ENCODE measurements at regions not wholly inside any gene's neighbourhood (a gene's known extent, or its start where the extent isn't known, plus 50 kb on each side); places are given as distances from the start of the nearest gene placed in this dataset.

- no peaks in the 10 kb centered on the region for H3K4me1 ChIP-seq (ENCODE audit: control insufficient read depth, insufficient read depth, low read length)
- TF ChIP-seq ZNF530 (tag by site-specific recombination; IDR thresholded peaks at IDR 0.05; ENCODE audit: low read depth) (no peak), ZSCAN23 (tag by site-specific recombination; IDR thresholded peaks at IDR 0.05) (no peak), ZNF394 (tag by site-specific recombination; IDR thresholded peaks at IDR 0.05; ENCODE audit: borderline replicate concordance) (no peak), ZNF221 (tag by site-specific recombination; IDR thresholded peaks at IDR 0.05; ENCODE audit: borderline replicate concordance) (no peak), ZFP69B (tag by site-specific recombination; IDR thresholded peaks at IDR 0.05) (no peak), SP2 (tag by site-specific recombination; IDR thresholded peaks at IDR 0.05) (no peak), BCL6B (tag by site-specific recombination; IDR thresholded peaks at IDR 0.05) (no peak), ZSCAN30 (tag by site-specific recombination; IDR thresholded peaks at IDR 0.05) (no peak), ZNF843 (tag by site-specific recombination; IDR thresholded peaks at IDR 0.05) (no peak), RBAK (tag by site-specific recombination; IDR thresholded peaks at IDR 0.05) (no peak), GLIS1 (tag by site-specific recombination; IDR thresholded peaks at IDR 0.05) (no peak)
- TF ChIP-seq, protein P1, sequence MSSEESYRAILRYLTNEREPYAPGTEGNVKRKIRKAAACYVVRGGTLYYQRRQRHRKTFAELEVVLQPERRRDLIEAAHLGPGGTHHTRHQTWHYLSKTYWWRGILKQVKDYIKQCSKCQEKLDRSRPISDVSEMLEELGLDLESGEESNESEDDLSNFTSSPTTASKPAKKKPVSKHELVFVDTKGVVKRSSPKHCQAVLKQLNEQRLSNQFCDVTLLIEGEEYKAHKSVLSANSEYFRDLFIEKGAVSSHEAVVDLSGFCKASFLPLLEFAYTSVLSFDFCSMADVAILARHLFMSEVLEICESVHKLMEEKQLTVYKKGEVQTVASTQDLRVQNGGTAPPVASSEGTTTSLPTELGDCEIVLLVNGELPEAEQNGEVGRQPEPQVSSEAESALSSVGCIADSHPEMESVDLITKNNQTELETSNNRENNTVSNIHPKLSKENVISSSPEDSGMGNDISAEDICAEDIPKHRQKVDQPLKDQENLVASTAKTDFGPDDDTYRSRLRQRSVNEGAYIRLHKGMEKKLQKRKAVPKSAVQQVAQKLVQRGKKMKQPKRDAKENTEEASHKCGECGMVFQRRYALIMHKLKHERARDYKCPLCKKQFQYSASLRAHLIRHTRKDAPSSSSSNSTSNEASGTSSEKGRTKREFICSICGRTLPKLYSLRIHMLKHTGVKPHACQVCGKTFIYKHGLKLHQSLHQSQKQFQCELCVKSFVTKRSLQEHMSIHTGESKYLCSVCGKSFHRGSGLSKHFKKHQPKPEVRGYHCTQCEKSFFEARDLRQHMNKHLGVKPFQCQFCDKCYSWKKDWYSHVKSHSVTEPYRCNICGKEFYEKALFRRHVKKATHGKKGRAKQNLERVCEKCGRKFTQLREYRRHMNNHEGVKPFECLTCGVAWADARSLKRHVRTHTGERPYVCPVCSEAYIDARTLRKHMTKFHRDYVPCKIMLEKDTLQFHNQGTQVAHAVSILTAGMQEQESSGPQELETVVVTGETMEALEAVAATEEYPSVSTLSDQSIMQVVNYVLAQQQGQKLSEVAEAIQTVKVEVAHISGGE (tag by site-specific recombination; conservative IDR thresholded peaks at IDR 0.05; ENCODE audit: low read depth): no peak
- TF ChIP-seq, protein P2, sequence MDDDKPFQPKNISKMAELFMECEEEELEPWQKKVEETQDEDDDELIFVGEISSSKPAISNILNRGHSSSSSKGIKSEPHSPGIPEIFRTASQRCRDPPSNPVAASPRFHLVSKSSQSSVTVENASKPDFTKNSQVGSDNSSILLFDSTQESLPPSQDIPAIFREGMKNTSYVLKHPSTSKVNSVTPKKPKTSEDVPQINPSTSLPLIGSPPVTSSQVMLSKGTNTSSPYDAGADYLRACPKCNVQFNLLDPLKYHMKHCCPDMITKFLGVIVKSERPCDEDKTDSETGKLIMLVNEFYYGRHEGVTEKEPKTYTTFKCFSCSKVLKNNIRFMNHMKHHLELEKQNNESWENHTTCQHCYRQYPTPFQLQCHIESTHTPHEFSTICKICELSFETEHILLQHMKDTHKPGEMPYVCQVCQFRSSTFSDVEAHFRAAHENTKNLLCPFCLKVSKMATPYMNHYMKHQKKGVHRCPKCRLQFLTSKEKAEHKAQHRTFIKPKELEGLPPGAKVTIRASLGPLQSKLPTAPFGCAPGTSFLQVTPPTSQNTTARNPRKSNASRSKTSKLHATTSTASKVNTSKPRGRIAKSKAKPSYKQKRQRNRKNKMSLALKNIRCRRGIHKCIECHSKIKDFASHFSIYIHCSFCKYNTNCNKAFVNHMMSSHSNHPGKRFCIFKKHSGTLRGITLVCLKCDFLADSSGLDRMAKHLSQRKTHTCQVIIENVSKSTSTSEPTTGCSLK (tag by site-specific recombination; IDR thresholded peaks at IDR 0.05): no peak
- H3K27ac ChIP-seq (ENCODE audit: extremely low read depth, low read depth, low read length): no peak overlapping the region
- no peaks in the 10 kb centered on the region for H3K36me3 ChIP-seq (ENCODE audit: control insufficient read depth in 2 of 2, insufficient read depth in 1 of 2, low read length in 2 of 2)
- H3K9me3 ChIP-seq (ENCODE audit: control insufficient read depth, insufficient read depth, low read depth, low read length): no peaks in the 10 kb centered on the region
- no peak overlapping the region for H3K4me3 ChIP-seq (ENCODE audit: low read depth, low read length)
- POLR2A ChIA-PET: no interaction called here
- CTCF ChIA-PET: no interaction called here
Measured at GRCh38 chr11:134864233-134864967, 452.4 kb upstream of the B3GAT1 start.

DNA sequence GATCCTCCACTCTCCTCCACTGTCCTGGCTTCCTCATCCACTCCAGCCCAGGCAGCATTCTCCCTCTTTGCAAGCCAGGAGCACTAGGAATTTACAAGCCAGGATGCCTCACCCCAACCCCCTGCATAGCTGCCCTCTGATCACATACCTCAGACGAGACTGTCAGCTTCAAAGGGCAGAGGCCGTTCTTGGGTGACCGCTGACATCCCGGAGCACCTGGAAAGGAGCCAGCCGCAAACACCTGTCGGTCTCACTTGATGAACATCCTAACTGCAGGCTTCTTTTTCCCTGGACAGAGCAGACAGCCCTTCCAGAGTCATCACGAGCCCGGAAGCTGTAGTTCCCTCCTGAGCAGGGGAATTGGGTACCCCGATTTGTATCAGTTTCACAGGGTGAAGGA lies 451.3 kb upstream of the B3GAT1 start:
- POLR2A ChIA-PET: no interaction called here
- Histone ChIP-seq H3K27ac (ENCODE audit: extremely low read depth, low read depth, low read length) (no peak overlapping the region), H3K4me3 (ENCODE audit: low read depth, low read length) (no peak overlapping the region), H3K9me3 (ENCODE audit: control insufficient read depth, insufficient read depth, low read depth, low read length) (no peaks in the 10 kb centered on the region), H3K36me3 (ENCODE audit: control insufficient read depth in 2 of 2, insufficient read depth in 1 of 2, low read length in 2 of 2) (no peaks in the 10 kb centered on the region), H3K4me1 (ENCODE audit: control insufficient read depth, insufficient read depth, low read length) (no peaks in the 10 kb centered on the region)
- TF ChIP-seq SCRT1 (tag by site-specific recombination; IDR thresholded peaks at IDR 0.05; ENCODE audit: borderline replicate concordance): peak; percentile 25; the same call in 1 of the 2 replicates
- TF ChIP-seq ZNF639 (tag by site-specific recombination; IDR thresholded peaks at IDR 0.05): no peak
- no peak for TF ChIP-seq ZNF776 (tag by site-specific recombination; IDR thresholded peaks at IDR 0.05; ENCODE audit: borderline replicate concordance)
- TF ChIP-seq ZNF473 (tag by site-specific recombination; IDR thresholded peaks at IDR 0.05): no peak
- no peak for TF ChIP-seq ZNF629 (tag by site-specific recombination; IDR thresholded peaks at IDR 0.05)
- no peak for TF ChIP-seq ZNF202 (tag by site-specific recombination; IDR thresholded peaks at IDR 0.05; ENCODE audit: borderline replicate concordance)
- TF ChIP-seq GLI2 (tag by site-specific recombination; IDR thresholded peaks at IDR 0.05; ENCODE audit: borderline replicate concordance, low read depth): no peak
- TF ChIP-seq SCRT2 (tag by site-specific recombination; IDR thresholded peaks at IDR 0.05): peak; percentile 85
- no peak for TF ChIP-seq ZSCAN16 (tag by site-specific recombination; IDR thresholded peaks at IDR 0.05)
- TF ChIP-seq ZBTB1 (tag by site-specific recombination; IDR thresholded peaks at IDR 0.05): no peak
- no peak for TF ChIP-seq GLIS2 (tag by site-specific recombination; IDR thresholded peaks at IDR 0.05)
- TF ChIP-seq ZNF292 (tag by site-specific recombination; IDR thresholded peaks at IDR 0.05; ENCODE audit: borderline replicate concordance, low read depth): no peak
- CTCF ChIA-PET: no interaction called here

Data from HEK293 (cell line).